CD4-positive, alpha-beta T cell treated with Interleukin-10 for 1 hour (primary cell): ENCODE measurements at regions not wholly inside any gene's neighbourhood (a gene's known extent, or its start where the extent isn't known, plus 50 kb on each side); places are given as distances from the start of the nearest gene placed in this dataset.
A peak's percentile ranks its signal among the peaks of the same experiment; 100 is the strongest.

Source experiments
- DNase-seq: peaks from one replicate; pipeline ENCODE4 v3.0.0-alpha.2; 2020

GRCh38 chrX:124529786-124530185, 183.4 kb downstream of the SH2D1A start:
- DNase-seq: no peak

- no peak for DNase-seq
Observed at GRCh38 chrX:124530803-124531202, 184.4 kb downstream of the SH2D1A start.

DNA sequence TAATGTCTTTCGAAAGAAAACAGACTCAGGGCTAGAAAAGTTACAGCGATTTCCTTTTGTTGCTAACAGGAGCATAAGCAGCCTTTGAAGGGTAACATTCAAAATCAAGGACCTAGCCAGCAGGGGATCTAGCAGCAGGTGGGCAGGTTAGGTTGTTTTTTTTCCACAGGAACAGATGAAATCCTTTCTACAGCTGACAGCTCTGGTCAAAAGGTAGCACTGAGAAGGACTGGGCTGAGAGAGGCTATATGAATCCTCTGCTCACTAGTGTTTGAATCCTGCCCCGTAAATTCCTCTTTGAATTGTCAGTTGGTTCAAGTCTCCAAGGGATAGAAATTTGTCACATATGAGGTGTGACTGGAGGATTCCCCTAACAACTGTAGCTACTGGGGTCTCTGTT, 188.2 kb downstream of the SH2D1A start:
- DNase-seq: no peak

GRCh38 chrX:124540474-124540873, 194.1 kb downstream of the SH2D1A start:
- DNase-seq: no peak

DNA sequence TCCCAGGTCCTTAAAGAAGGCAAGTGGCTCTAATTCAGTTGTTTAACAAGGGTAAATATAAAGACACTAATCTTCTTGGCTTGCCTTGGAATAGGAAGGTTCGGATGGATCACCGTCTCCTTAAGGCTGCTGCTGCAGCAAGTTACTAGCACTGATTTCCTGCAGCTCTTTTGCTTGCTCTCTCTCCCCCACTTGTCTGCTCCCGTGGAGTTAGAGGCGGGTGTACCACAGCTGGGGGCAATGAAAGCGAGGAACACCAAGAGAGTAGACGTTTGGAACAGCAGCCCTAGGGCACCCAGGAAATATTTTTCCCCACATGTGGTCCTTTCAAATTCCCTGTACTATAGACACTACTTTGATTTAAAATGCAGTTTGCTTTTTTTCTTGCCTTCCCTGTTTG, 202.2 kb downstream of the SH2D1A start:
- DNase-seq: no peak

GRCh38 chrX:124555036-124555595, 208.8 kb downstream of the SH2D1A start:
- no peak for DNase-seq

DNA sequence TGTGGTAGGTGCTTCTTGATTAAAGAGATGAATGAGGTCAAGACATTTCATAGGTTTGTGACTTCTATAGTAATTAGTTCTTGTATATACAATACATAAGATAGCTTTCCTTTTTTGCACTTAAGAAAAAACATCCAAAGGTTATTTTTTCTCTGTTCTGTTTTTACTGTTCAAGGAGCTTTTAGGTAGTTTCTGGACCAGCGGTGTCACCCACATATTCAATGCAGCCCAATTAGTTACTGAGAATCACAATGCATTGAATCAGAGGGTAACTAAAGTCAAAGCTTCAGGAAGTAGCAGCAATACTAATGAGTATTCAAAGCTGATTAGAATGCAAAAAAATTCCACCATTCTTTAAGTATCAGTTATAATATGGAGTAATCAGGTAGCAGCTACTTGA, 211.6 kb downstream of the SH2D1A start:
- no peak for DNase-seq

DNA sequence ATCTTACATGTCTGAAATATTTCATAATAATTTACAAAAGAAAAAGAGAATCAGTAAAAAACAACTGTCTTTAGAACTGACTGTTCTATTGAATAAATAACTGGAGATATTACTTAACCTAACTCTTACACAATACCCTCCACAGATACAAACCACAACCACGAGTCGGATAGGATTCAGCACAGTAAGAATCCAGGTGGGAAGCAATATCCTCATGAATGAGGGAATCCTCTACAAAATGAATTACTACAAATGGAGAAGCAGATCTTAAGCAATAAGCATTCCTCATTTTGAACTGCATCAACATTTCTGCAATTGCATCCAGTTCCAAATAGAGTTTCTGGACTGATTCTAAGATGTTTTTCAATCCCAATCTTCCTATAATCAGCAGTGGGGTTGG, 227.1 kb downstream of the SH2D1A start:
- DNase-seq: no peak

- no peak for DNase-seq
Observed at GRCh38 chrX:124592744-124593143, 246.4 kb downstream of the SH2D1A start.

DNA sequence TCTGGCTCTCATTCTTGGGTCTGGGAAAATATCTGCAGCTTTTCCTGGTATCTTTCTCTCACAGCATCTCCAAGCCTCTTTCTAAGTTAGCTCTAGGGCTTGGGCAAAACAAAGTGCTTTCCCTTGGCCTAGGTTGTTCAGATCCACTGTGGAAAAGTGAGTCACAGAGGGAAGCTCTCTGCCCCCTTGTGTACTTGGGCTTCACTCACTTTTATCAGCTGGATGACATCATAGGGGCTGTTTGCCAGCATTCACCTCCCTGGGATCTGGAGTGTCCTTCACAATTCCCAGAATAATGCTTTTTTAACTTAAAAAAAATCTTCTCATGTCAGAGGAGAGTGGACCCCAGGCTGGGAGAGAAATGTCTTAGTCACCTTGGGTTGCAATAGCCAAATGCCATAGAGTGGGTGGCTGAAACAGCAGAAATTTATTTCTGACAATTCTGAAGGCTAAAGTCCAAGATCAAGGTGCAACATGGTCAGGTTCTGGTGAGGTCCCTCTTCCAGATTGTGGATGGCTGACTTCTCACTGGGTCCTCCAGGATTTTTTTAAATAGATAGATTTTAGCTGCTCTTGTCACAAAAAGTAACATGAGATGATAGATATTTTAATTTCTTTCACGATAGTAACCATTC, 247.8 kb downstream of the SH2D1A start:
- no peak for DNase-seq

GRCh38 chrX:124605511-124605910, 259.1 kb downstream of the SH2D1A start:
- no peak for DNase-seq

DNA sequence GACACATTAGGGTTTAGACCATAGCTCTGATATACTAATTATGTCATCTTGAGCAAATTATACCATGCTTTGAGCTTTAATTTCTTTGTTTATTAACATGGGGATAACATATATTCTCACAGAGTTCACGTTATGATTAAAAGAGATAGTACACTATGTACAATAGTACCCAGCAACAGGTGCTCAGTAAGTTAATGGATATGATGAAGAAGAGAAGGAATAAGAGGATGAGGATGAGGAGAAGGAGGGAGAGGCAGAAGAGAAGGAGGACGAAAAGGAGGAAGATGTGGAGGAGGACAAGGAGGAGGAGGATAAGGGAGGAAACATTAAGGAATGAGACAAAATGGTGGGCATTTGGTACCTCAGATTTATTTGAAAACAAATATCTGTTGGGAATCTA, 260.4 kb downstream of the SH2D1A start:
- DNase-seq: no peak

DNA sequence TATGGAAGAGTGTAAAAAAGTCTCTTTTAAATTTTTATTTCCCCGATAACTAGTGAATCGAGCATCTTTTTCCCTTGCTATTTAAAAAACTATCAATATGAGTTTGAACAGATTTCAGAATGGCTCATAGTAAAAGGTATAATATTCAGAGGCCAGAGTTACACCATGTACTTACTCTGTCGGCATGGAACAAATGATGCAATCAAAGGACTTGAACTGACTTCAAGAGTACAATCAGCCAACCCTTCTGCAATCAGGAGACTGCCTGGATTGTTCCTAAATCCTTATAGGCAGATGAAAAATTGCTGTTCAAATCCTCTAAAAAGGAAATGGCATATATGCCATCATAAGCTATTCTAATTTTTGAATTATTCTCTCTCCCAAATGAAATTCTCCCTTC, 273.3 kb downstream of the SH2D1A start:
- DNase-seq: no peak

DNA sequence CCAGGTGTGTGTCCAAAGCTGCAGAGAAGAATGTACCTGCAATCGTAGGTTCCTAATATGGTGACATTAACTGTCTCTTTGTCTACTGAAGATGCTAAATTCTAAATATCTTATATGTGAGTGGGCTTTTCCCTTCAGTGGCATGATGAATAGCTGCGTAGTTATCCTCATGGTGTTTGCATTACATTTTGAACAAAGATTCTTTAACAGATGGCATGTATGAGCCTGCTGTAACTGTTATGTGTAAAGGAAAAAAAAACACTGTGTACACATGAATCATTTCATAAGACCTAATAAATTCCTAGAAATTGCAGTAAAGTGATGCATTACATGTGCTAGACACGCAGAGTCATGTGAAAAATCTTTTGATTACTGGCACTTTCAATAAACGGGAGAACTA, 288.0 kb downstream of the SH2D1A start:
- no peak for DNase-seq

GRCh38 chrX:124641737-124642491, 295.6 kb downstream of the SH2D1A start:
- peak; percentile 16 for DNase-seq

DNA sequence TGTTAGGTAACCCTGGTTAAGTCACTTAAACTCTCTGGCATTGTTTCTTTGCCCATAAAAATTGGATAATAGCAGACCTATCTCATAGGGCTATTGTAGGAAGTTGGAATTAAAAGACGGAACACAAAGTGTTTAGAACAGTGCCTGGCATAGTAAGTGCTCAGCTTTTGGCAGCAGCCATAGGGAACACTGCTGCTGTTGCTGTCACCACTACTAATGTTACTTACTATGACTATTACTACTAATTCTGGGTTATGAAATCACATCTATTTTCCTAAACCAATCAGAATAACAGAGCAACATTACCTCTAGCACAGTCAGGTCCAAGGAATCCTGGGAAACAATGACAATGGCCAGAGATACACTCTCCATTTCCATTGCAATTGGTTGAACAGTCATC, 300.0 kb downstream of the SH2D1A start:
- no peak for DNase-seq

DNA sequence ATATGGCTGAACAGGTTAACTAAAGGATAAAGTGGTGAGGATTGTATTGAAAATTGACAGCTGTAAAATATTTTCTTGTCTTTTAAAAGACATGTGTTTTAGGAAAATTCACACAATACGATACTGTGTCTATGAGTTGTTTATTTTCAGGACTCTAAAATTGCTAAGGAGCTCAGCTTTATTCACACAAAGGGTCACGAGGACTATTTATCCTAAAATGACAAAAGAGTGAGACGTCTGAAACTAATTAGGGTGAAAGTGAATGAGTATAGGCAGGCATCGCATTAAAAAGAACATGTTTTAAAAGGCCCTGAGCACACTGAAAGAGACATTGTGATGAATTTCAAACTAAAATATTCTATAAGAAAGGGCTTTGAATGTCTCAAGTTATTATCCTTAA, 304.7 kb downstream of the SH2D1A start:
- DNase-seq: no peak

- no peak for DNase-seq
Observed at GRCh38 chrX:124665621-124666400, 319.4 kb downstream of the SH2D1A start.

DNA sequence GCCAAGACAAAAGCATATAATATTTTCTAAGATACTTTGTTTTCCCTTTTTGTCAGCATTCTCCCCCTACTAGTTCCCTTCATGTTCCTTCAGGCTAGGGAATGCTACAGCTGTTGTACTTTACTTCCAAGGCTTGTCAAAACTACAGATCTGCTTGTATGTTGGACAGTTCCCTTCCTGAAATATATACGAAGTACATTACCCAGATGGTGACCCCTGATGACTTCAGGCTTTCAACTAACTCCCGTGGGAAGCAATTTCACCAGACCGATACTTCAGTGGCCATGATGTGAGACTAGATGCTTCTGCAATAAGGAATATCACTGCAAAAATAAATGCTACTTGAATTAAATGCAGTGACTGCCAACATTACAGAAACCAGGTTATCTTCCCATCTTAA, 332.8 kb downstream of the SH2D1A start:
- no peak for DNase-seq

DNA sequence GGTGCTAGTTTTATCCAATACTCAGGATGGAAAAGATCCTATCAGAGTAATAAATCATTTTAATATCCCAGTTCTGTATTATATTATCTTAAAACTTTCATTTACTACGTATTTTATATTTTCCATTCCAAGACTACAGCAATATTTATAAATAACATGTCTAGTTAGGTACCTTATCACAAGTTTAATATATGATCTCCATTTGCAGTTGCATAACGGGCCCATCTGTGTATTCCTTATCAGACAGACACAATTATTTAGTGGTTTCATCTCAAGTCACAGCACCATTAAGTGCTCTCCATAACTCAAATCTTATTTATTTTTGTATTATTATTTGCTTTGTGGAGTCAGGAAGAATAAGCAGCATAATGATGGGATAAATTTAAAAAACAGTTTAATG, 333.9 kb downstream of the SH2D1A start:
- DNase-seq: no peak

GRCh38 chrX:124690495-124690894, 344.1 kb downstream of the SH2D1A start:
- no peak for DNase-seq

- no peak for DNase-seq
Observed at GRCh38 chrX:124699876-124700275, 353.5 kb downstream of the SH2D1A start.

- DNase-seq: no peak
Observed at GRCh38 chrX:124717537-124717936, 371.2 kb downstream of the SH2D1A start.

DNA sequence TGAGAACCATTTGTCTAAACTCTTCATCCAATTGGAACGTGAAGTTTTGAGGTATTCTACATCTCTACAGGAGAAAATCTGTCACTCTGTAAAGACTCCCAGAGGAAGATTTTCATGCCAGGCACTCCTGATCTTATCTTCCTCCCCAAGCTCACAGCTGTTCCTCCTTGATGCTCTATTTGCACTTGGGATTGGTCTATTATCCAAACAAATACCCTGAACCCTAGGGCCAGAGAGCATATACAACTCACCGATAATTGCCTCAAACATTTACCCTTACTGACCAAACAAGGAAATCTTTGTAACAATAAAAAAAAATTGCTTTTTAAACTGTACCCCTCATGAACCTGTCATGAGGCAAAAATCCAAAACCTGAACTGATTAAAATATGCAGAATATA, 372.7 kb downstream of the SH2D1A start:
- no peak for DNase-seq
